Fibroblast of gingiva (primary cell): ENCODE measurements at regions not wholly inside any gene's neighbourhood (a gene's known extent, or its start where the extent isn't known, plus 50 kb on each side); places are given as distances from the start of the nearest gene placed in this dataset.

Experiments
- DNase-seq: peaks from one replicate; pipeline ENCODE4 v3.0.0-alpha.2; 2011; ENCODE audit warnings: low read depth

DNA sequence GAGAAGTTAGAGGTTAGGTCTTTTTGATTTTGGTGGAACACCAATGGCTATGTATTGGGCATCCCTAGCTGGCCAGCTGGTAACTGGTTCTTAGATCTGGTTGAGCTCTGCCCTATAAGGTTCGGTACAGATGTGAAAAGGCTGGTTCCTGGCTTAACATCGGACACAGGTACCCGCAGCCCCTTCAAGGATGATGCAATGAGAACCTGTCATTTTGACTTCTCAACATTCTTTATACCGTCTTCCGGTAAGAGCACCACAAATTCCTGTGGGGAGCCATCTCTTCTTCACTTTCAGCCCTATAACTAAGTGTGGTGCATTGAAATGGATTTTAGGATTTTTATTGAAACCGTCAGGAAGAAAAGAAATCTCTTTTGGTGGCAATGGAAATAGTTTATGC, 222.8 kb downstream of the ADAMTS9 start:
- DNase-seq = no peak

DNA sequence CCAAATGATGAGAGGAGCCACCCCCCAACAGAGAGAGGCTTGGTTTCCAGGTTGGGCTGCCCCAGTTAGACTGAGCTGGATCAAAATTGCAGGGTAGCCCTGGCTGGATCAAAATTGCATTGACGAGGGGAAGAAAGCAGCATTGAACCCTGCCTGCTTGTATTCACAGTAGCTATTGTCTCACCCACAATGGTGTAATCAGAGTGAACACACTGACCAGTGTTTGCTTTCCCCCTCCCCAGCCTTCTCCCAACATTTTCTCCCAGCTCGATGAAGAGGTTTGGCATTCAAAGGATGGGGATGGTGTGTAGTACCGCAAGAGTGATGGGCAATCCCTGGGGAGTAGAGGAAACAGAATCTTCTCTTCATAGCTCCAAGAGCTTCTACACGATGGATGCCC, 223.8 kb downstream of the ADAMTS9 start:
- no peak for DNase-seq

DNA sequence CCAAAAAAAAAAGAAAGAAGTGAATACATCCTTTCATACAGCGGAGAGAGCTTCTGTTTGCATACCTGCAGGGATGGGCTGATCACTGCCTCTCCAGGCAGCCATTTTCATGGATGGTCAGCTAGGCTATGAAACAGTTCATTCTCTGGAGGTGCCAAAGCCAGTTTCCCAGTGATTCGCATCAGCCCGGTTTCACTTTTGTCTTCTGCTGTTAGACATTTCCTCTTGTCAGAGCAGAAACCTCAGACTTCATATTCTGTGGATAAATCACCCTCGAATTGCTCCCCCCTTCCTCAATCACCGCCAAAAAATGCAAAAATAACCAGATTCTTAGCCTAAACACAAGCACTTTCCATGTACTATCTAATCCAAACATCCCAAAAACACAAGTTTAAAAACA, 225.6 kb downstream of the ADAMTS9 start:
- DNase-seq = peak; percentile 52

DNA sequence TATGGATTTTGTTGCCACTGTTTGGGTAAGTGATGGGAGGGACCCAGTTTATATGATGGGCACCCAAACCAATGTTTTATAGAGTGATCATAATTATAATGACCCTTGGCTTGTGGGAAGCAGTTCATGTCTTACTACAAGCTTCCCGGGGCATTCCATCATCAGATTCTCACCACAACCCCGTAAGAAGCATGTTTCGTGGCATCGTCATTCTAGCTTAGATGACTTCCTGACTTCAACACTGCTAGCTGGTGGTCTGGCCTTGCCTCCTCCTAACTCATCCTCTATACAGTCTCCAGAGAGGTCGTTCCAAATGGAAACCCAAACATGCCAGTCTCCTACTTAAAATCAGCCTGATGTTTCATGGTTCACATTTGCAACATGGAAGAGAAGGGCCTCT, 226.9 kb downstream of the ADAMTS9 start:
- peak; percentile 55 for DNase-seq

DNA sequence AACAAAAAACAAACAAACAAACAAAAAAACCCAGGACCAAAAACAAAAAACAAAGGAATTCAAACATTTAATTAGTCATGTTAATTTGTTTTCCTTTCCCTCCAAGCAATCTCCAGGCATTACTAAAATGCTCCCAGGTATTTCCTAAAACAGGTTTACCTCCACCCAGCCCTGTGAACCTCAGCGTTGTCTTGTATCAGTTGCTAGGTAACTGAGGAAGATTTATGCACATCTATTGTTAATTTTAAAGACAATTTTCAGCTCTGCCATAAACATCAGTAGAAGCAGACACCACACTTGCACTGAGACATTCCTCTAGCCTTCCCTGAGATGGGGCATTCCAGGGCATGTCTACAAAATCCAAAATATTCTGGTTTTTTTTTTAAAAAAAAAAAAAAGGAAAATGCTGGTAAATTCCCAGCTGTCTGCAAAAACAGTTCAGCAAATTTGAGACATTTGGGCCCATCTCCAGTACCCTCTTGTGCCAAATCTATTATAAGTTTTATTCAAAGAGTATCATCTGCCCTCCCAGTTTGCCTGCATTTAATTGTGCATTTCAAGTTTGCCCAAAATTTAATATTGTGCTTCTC, 227.6 kb downstream of the ADAMTS9 start:
- DNase-seq = no peak

DNA sequence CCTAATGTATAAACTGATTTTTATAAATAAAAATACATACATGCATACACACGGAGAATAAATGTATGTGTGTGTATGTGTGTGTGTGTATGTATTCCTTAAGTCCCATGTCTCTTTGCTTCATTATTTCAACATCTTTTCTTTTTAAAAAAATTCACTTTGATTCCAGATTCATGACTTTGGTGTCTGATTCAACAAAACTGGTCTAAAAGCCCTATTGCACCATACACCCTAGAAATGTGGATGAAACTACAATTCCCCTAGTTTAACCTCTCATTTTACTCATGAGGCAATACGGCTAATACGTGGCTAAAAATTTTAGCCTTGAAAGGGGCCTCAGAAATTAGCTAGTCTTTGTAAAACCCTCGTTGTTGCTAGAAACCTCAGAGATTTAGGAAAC, 228.1 kb downstream of the ADAMTS9 start:
- peak; percentile 83 for DNase-seq

DNA sequence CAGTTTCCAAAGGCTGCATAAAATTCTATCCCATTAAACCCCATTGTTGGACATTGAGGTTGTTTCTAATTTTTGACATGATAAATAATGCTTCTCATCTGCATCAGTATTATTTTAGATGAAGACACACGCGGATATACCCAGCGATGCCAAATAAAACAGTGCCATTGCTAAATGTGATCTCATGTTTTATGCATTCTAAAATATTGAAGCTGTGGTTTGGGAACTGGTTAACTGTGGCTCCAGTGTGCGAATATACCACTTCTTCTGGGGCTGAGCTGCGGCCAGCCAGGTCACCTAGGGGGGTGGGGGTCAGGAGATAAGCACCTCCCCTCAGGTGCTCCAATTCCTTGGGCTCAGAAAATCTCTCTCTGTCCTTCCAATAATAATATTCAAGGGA, 230.0 kb downstream of the ADAMTS9 start:
- DNase-seq = peak; percentile 21

DNA sequence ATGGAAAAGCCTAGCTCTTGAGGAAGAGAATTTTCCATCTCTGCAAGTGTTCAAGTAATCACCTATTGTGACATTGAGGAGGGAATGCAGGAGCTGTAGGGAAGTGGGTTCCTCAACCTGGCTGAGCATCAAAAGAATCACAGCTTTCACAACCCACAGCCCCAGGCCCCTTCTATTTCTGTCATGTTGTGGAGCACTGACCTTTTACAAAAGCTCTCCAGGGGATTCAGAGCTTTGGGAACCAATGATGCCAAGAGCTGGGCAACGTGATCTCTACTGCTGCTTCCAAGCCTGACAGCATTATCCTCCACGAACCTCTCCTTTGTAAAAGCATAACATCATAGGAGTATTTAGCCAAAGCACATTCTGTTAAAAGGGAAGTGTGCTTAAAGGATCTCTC, 231.1 kb downstream of the ADAMTS9 start:
- DNase-seq = peak; percentile 51

DNA sequence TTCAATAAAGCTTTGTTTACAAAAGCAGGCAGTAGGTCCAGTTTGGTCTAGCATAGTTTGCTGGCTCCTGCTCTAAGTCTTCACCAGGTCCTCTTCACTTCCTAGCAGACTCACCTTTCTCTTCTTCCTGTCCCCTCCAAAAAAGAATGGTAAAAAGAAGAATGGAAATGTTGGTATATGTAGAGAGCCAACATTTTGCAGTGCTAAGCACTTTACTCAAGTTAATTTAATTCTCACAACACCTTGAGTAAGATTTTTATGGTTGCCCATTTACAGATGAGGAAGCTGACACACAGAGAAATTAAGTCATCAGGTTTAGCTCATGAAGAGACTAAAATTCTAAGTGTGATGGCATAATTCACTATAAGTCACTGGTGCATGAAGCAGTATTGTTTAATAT, 230.1 kb upstream of the PRICKLE2 start:
- DNase-seq = no peak

DNA sequence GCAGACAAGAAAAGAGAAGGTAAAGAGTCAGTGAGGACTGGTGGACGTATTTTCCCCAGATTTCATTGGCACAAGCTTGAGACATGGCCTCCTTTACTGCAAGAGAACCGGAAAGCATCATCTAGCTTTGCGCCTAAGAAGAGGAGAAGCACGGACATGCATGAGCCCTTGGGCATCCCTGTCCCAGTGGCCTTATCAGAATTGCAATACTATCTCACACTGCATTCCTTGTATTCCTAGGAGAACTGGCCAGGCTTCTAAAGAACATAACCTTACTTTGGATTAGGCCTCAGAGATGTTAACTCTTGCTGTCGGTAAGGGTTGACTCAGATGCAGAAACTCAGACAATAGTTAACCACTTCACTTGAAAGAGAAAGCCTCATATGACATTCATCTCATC, 229.5 kb upstream of the PRICKLE2 start:
- no peak for DNase-seq

DNA sequence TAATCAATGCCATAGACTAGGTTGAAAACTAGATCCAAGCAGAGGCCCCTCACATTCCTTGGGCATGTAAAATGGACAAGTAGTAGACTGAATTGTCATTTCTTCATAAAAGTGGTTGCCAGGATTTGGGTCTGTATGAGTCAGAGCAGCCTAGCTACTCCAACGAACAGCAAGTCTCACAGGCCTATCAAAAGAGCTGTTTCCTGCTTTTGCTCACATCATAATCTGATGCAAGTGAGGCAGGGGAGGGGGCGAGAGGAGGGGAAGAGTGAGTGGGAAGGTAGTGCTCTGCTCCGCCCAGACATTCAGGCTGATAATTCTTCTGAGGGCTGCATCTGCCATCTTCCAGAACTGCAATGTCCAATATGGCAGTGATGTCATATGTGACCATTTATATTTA, 228.9 kb upstream of the PRICKLE2 start:
- peak; percentile 8 for DNase-seq

DNA sequence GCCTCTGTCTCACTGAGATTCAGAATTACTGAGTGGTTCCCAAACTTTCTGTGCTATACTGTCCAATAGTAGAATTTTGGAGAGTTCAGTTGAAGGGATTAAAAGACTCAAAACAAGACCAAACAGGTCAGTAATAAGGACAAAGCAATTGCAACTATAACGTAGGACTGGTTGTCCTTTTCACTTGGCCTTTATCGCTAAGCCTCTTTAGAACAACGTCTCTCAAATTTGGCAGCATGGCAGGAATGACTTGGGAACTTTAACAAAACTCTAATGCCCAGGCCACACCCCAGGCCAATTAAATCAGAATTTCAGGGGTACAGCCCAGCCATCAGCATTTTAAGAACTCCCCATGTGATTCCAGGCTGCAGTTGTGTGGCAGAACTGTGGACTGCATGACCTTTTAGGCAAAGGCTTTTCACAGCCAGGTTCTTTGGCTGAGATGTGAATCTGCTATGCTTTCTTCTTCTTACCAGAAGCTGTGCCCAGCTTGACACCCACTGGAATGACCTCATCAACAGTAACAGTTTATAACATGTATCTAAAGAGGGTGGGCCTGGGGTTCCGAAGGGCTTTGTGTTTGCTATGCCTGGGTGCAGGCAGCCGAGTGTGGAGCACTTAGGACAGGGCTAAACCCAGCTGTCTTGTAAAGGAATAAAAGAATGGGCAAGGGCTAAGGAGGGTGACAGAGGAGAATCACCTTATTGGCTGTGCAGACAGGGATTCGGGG, 226.2 kb upstream of the PRICKLE2 start:
- no peak for DNase-seq

DNA sequence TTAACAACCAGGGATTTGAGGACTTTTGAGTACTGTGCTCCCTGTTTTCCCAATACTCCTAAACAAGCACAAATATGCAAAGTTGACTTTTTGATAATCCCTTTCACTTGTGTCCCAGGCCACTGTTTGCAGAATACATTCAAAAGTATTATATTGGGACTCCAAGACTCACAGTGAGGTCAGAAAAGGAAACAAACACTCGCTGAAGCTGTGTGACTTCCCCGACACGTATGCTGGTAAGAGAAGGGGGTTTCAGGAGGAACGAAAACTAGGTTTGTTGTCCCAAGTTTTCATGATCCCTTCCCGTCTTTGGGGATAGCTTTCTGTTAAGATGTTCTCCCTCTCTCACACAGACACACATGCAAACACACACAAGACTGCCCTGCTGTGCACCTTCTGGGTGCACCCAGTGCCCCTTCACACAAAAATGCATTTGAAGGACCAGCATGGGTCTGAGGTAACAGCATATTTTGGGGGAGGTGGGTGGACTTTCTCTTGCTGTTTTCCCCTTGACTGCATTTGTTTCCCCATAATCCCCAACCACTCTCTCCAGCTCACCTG, 225.2 kb upstream of the PRICKLE2 start:
- no peak for DNase-seq

DNA sequence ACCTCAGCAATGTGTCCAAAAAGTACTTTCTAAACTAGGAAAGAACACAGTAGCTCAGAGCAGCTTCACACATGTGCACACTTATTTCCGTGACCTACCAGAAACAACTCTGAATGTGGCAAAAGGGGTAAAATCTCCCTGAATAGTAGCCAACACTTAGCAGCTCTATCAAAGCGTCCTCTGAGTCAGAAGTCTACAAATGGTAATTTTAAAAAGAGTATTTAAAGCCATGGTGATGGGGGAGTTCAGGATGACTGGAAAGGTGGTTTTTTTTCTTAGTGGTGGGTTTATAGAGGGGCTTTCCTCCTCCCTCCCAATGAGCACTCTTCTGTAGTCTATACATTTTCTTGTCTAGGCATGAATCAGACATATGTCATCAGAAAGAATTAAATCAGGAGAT, 223.8 kb upstream of the PRICKLE2 start:
- no peak for DNase-seq

DNA sequence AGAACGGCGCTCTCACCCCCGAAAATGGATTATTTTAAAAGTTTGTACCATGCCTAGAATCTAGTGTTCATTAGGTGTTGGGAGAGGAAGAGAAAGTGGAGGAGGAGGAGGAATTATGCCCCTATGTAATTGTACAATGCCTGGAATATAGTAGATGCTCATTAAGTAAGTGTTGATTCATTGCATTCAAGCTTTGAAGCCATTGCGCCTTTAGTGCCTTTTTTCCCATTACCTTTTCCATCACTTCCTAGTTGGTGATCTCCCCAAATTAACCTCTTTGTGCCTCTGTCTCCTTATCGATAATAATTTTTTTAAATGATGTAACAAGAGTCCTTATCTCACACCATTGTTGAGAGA, 220.7 kb upstream of the PRICKLE2 start:
- no peak for DNase-seq

DNA sequence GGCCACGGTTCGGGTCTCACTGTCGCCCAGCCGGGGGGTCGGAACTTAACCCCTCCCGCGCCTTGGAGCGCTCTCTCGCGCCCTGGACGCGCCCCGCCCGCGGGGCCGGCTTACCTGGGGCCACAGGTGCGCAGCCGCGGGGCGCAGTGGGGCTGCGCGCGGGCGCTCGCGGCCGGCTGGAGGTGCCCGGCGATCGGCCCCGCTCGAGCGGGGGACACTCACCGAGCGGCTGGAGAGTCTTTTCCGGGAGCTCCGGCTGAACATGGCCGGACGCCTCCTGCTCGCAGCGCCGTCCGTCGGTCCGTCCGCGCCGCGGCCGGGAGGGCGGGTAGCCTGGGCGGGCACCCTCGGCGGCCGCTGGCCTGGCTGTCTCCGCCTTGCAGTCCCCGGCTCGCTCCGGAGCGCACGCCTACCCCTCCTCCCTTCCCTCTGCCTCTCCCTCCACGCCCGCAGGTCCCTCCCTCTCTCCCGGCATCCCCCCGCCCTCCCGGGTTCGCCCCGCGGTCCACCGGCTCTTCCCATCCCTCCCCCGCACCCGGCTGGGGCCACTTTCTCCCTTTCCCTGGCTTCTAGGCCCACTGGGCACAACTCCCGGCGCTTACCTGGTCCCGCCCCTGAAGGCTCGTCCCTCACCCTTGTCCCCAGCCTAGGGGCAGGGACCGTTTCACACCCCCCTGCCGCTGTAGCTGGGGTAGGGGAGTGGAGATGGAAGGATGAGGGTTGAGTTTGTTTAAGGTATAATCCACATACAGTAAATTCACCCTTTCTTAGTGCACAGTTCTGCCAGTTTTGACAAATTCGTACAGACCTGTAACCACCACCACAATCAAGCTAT, 220.1 kb upstream of the PRICKLE2 start:
- peak; percentile 23 for DNase-seq

DNA sequence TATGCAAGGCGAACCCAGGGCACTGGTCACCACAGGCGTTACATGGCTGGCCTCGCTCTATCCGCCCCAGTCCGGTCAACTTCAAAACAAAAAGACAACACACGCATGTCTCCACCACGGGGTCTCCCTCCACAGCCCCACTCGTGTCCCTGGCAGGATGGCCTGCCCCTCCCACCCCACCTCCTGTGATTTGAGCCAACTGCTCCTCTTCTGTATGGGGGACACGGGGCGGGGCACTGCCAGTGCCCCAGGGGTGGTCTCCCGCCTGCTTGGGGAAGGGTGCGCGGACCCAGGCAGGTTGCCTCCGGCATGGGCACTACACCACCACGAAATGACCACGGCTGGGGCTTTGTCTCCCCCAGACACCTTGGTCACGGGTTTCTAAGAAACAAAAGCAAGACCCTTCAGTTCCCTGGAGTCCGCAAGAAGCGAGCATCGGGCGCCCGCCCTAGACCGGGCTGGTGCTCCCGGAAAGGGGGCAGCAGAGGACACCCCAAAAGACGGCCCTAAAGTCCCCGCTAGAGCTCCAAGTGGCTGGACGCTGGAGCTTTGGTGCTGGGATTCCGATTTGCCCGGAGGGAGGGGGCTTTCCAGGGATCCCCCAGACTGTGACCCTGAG, 219.3 kb upstream of the PRICKLE2 start:
- DNase-seq = no peak

DNA sequence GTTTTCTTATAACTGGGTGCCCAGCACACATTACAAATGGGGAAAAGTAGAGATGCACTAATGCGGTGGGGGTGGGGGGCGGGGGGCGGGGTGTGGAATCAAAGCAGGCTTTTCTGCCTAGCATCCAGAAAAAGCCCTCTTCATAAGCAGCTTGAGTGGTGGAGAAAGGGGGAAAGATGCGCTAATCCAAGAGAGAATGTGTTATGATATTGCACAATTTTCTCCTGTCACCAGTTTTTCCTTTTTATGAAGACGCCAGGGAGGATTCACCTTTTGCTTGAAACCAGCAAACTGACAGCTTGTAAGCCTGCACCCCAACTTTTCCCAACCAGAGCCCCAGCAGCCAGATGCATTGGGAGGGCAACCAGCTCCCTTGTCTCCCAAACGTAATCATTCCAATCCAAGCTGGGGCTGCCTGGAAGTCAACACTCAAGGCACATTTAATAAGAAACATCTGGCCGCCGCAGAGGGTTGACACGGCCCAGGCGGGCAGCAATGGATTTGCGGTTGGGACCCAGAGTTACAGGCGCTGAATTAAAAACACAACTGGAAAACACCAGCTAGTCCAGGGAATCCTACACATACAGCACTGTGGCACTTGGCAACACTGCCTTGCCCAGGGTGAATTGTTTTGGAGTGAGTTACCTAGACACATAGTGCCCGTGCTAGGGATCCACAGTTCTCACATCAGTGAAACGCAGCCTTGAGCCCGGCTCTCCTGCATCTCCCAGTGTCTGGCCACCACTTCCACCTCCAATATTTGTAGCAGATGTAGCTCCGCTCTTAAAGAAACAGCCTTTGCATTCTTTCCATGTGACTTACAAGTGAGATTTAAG, 218.5 kb upstream of the PRICKLE2 start:
- peak; percentile 85 for DNase-seq

DNA sequence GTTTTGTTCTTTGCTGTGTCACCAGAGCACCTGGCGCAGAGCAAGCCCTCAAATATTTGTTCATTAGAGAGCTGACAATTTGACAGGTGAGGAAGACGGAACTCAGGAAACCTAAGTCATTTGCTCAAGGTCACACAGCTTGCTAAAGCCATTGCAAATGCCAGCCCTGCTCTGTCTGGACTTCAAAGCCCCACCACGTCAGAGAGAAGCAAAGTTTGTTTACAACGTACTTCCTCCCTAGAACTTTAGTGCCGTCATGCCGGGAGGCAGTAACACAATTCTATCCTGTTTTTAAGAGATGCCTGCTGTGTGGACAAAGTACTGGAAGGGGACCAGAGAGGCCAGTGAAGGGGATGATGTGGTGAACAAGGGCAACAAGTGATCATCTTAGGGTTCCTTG, 216.6 kb upstream of the PRICKLE2 start:
- no peak for DNase-seq

DNA sequence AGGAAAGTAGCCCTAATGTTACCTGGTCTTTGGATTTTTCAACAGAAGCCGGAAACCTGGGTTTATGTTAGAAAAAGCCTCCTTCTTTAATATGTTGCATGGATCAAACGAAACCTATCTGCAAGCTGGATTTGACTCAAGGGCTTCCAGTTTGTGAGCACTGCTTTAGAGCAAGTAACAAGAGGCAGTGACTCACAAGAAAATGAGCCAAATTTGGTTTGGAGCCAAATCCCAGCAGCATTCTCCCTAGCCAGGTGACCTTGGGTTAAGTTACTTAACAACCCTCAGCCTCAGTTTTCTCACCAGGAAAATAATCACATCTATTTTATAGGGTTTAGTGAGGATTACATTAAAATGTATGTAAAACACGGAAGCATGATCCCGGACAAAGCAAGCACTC, 215.2 kb upstream of the PRICKLE2 start:
- DNase-seq = peak; percentile 58

DNA sequence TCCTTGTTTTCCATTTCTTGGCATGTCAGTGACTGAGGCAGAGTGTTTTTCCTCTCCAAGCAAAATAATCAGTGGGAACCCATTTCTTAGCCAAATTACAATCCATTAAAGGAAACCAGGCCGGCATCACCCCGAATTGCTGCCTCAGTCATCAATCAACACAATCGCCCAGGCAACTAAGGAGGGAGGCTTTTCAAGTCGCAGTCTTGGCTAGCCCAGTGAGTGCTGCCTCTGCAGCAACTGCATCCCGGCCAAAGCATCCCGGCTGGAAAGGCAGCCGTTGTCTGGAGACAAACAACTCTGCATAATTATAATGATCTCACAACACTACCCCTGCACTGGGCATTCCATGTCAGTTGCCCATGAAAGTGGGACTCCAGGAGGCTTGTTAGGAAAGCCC, 213.5 kb upstream of the PRICKLE2 start:
- no peak for DNase-seq

DNA sequence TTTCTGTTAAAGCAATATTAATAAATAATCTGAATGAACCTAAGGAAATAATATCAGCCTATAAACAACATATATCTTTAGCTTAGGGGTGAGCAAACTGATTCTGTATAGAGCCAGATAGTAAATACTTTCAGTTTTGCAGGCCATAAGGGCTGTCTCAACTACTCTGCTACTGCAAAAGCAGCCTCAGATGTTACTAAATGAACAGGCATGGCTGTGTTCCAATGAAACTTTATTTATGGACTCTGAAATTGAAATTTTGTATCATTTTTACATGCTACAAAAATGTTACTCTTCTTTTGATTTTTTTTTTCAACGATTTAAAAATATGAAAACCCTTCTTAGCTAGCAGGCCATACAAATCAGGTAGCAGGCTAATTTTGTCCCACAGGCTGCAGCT, 212.8 kb upstream of the PRICKLE2 start:
- no peak for DNase-seq
